GM20000 (cell line): ENCODE measurements at regions not wholly inside any gene's neighbourhood (a gene's known extent, or its start where the extent isn't known, plus 50 kb on each side); places are given as distances from the start of the nearest gene placed in this dataset.

Source experiments
- DNase-seq: peaks from one replicate; pipeline ENCODE4 v3.0.0; 2012; ENCODE audit warnings: low spot score
- CTCF ChIP-seq: IDR thresholded peaks from 2 replicates; pipeline ENCODE4 v1.5.1; 2012; ENCODE audit warnings: mild to moderate bottlenecking, control low read depth; ENCODE audit errors: extremely low read depth, missing control alignments

- no peak for TF ChIP-seq CTCF
- no peak for DNase-seq
These were observed 347.9 kb downstream of the BCAT1 start for GRCh38 chr12:24600996-24601395.

- DNase-seq: no peak
- no peak for TF ChIP-seq CTCF
These were observed 348.4 kb downstream of the BCAT1 start for GRCh38 chr12:24600551-24600950.

DNA sequence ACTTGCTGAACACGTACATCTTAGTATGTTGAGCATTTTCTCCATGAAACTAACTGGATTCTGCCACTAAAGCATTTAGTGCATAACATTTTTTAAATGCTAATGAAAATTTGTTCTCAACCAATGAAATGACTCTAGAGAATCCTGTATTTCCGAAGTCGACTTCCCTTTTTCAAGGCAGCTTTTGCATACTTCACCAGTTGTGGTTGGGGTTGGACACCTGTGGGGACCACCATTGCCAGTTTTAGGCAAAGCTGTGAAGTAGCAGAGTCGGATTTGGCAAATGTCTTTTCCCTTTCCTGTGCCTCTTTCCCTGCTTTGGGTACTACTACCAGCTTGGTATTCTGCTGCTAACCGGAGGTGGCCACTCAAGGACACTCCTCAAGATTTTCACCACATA, 349.2 kb downstream of the BCAT1 start:
- no peak for TF ChIP-seq CTCF
- DNase-seq: no peak

DNA sequence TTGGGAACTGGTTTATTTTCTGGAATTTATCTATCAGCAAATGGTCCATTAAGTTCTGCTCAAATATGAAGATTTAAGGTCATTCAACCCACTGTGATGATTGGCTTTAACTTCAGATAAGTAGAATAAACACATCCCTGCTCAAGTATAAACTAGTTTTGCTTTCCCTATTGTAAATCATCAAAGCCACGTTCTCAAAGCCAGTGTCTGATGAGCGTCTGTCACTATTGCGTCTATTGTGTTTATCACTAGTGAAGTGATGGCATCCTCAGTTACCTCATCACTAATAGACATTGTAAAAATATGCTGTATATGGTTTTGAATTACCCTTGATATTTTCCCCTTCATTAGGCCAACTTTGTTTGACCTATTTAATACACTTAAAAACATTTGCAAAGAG, 351.3 kb downstream of the BCAT1 start:
- no peak for DNase-seq
- TF ChIP-seq CTCF: no peak

DNA sequence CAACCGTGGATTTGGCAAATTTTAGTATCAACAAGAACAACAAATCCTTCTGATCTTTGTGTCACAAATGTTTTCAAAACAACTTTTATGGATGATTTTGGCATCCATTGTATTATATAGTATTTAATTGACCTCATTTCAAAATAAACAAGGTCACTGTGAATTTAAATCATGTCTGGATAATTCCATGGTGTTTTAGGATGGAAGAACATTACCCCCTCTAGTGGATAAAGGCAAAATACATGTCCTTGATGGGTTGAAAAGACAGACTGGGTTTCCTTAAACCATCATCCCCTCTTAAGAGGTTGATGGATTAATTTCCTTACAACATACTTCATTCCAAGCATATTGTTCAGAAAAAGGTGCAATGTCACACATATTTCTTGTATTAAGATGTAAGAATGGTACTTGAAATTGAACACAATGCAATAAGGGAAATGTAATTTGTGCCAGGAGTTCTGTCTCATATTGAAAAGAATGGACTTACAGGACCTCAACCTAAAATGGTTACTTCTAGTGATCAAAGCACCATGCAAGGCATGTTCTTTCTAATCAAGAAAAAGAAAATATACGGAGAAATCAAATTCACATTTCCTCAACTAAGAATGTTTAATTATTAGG, 352.0 kb downstream of the BCAT1 start:
- peak; percentile 29 for TF ChIP-seq CTCF
- DNase-seq: peak; percentile 17

DNA sequence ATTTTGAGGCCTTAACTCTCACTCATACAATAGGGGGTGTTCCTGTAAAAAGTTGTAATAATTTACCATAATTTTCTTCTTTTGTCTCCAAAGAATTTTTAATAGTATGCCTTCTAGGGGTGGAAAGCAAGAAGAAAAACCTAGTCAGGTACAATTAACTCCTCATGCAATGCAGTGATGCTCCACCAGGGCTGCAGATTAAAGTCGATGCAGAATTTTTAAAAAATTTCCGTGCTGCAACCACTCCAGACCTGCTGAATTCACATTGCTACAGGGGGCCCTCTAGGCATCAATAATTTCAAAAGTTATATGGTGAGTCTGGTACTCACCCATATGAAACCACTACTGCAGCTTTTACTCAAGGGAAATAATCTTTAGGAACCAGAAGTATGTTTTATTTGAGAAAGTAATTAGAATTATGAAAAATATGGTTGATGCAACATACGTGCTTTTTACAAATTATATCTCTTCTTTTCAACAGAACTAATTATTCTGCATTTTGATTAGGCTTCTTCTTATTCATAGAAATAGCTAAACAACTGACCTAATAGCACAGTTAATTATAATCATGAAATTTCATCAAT, 353.2 kb downstream of the BCAT1 start:
- no peak for DNase-seq
- TF ChIP-seq CTCF: no peak

GRCh38 chr12:24591715-24592440, 357.0 kb downstream of the BCAT1 start:
- no peak for TF ChIP-seq CTCF
- no peak for DNase-seq
